Vagina (tissue), 2 donors: ENCODE measurements at regions not wholly inside any gene's neighbourhood (a gene's known extent, or its start where the extent isn't known, plus 50 kb on each side); places are given as distances from the start of the nearest gene placed in this dataset.

Experiments used
- CTCF ChIP-seq, 3 experiments: fragments of 450-650 bp in 2 of 3; fragments of 200-600 bp in 1 of 3; sonication (generic) in 1 of 3; IDR thresholded peaks; one replicate each; pipeline ENCODE4 v1.5.1; 2017 to 2019; ENCODE audit warnings: antibody characterized with exemption in 3 of 3, mild to moderate bottlenecking in 2 of 3, moderate library complexity in 2 of 3
- POLR2A ChIP-seq, 2 donors: fragments of 450-650 bp; IDR thresholded peaks; one replicate each; pipeline ENCODE4 v1.6.1; 2017; ENCODE audit warnings: antibody characterized with exemption in 2 of 2, mild to moderate bottlenecking in 2 of 2, moderate library complexity in 2 of 2
- POLR2AphosphoS5 ChIP-seq, 2 donors: sonication (generic); formaldehyde crosslinking; IDR thresholded peaks; one replicate each; pipeline ENCODE4 v1.9.0; 2017; ENCODE audit warnings: antibody characterized with exemption in 2 of 2, mild to moderate bottlenecking in 2 of 2, low read depth in 1 of 2; ENCODE audit not compliant: insufficient read depth in 1 of 2

GRCh38 chr9:71333321-71333720 is 211.9 kb upstream of the TRPM3 start:
- TF ChIP-seq POLR2A (IDR thresholded peaks at IDR 0.05) = no peak
- TF ChIP-seq CTCF (IDR thresholded peaks at IDR 0.05) = no peak
- no peak for TF ChIP-seq POLR2AphosphoS5 (IDR thresholded peaks at IDR 0.05; ENCODE audit: insufficient read depth in 1 of 2, low read depth in 1 of 2)
